ENCODE measurements at regions not wholly inside any gene's neighbourhood (a gene's known extent, or its start where the extent isn't known, plus 50 kb on each side); places are given as distances from the start of the nearest gene placed in this dataset.
A peak's percentile ranks its signal among the peaks of the same experiment; 100 is the strongest.

DNA sequence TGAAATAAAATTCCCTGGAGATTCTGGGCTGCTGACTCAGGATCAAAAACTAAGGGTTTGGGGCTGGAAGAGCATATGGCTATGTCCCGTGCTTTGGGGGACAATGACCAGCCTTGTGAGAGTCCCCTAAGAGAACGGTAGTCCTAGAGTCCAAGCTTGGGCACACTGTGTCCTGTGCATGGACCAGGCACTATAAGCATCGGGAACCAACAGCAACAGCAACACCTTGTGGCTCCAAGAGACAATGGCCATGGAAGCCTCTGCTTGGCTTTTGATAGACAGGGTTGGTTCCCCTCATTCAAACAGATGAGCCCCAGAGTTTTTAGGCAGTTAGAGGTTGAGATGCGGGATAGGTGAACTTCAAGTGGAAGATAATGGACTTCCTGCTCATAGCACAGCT lies 294.4 kb upstream of the CHAC2 start:
- Histone ChIP-seq H3K4me2 (ENCODE audit: control insufficient read depth, extremely low read depth, insufficient read depth, low read depth, low read length) (no peak overlapping the region), H3K36me3 (ENCODE audit: control insufficient read depth in 2 of 2, extremely low read depth in 1 of 2, insufficient read depth in 2 of 2, low read length in 2 of 2) (no peaks in the 10 kb centered on the region), H3K9me1 (ENCODE audit: control insufficient read depth, extremely low read depth, insufficient read depth, low read length) (no peaks in the 10 kb centered on the region), H3K27me3 (ENCODE audit: control insufficient read depth, extremely low read depth, insufficient read depth, low read length) (no peaks in the 10 kb centered on the region), H3K4me3 (ENCODE audit: control insufficient read depth in 2 of 3, extremely low read depth in 1 of 3, insufficient read depth in 2 of 3, low read depth in 1 of 3, low read length in 3 of 3) (no peak overlapping the region), H3K79me2 (ENCODE audit: control insufficient read depth, insufficient read depth, low read length) (no peaks in the 10 kb centered on the region), H3K9ac (ENCODE audit: control insufficient read depth, extremely low read depth, insufficient read depth, low read length) (no peak overlapping the region), H2AFZ (ENCODE audit: control insufficient read depth, low read length) (no peak overlapping the region), H3K27ac (ENCODE audit: control insufficient read depth, insufficient read depth, low read length) (no peak overlapping the region), H3K9me3 (ENCODE audit: control insufficient read depth, low read depth, low read length) (no peaks in the 10 kb centered on the region), H4K20me1 (ENCODE audit: control insufficient read depth, extremely low read depth, insufficient read depth, low read length) (no peaks in the 10 kb centered on the region), H3K4me1 (ENCODE audit: control insufficient read depth, extremely low read depth, insufficient read depth, low read length) (peaks cover 14% of the 10 kb centered on the region)
- no peak for FAIRE-seq
- no peak for DNase-seq (ENCODE audit: low read depth, low spot score)
- dilution Hi-C loops (cut with MboI; ENCODE audit: extremely low pct_ligation_motif_present, low sequenced_read_pairs), result no loop called here
- TF ChIP-seq EZH2 (IDR thresholded peaks at IDR 0.05; ENCODE audit: low read length), result no peak
- peak; percentile 28 to 61 (median 52) for TF ChIP-seq CTCF (optimal IDR thresholded peaks at IDR 0.05 in 1 of 3, IDR thresholded peaks at IDR 0.05 in 1 of 3, conservative IDR thresholded peaks at IDR 0.05 in 1 of 3; ENCODE audit: extremely low read depth in 1 of 3, insufficient read depth in 2 of 3, low read length in 3 of 3)

DNA sequence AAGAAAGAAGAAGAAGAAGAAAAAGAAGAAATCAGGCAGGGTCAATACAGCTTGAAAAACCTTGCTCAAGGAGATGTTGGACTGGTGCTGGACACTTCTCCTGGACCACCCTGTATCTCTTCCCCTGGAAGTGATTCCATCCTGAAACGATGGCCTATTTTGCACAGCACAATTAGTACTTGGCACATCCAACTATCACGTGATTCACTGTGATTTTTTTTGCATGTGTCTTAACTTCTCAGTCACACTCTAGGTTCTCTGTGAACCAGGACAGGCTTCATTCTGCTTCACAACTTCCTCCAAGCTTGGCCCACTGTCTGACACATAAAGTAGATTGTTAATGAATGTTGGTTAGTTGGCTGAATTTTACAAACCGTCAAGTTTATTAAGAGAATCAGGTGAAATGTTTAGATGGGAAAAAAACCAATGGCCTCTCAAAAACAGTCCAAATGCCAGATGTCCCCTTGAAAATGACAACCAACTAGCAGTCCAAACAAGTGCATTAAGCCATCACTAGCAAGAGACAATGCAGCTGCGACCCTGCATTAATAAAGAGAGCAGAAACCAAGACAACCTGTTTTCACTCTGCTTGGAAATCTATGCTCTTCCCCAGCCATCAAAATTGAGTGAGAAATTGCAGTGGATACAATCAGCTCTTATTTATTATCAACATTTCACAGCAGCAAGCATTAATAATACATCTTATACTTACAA lies 300.0 kb upstream of the CHAC2 start:
- Histone ChIP-seq H3K9me1 (ENCODE audit: control insufficient read depth, extremely low read depth, insufficient read depth, low read length) (no peaks in the 10 kb centered on the region), H3K36me3 (ENCODE audit: control insufficient read depth in 2 of 2, extremely low read depth in 1 of 2, insufficient read depth in 2 of 2, low read length in 2 of 2) (no peaks in the 10 kb centered on the region), H3K4me1 (ENCODE audit: control insufficient read depth, extremely low read depth, insufficient read depth, low read length) (no peaks in the 10 kb centered on the region), H3K27me3 (ENCODE audit: control insufficient read depth, extremely low read depth, insufficient read depth, low read length) (no peaks in the 10 kb centered on the region), H2AFZ (ENCODE audit: control insufficient read depth, low read length) (no peak overlapping the region), H3K9ac (ENCODE audit: control insufficient read depth, extremely low read depth, insufficient read depth, low read length) (no peak overlapping the region), H3K79me2 (ENCODE audit: control insufficient read depth, insufficient read depth, low read length) (no peaks in the 10 kb centered on the region), H4K20me1 (ENCODE audit: control insufficient read depth, extremely low read depth, insufficient read depth, low read length) (no peaks in the 10 kb centered on the region), H3K4me2 (ENCODE audit: control insufficient read depth, extremely low read depth, insufficient read depth, low read depth, low read length) (no peak overlapping the region), H3K4me3 (ENCODE audit: control insufficient read depth in 2 of 3, extremely low read depth in 1 of 3, insufficient read depth in 2 of 3, low read depth in 1 of 3, low read length in 3 of 3) (no peak overlapping the region), H3K9me3 (ENCODE audit: control insufficient read depth, low read depth, low read length) (no peaks in the 10 kb centered on the region), H3K27ac (ENCODE audit: control insufficient read depth, insufficient read depth, low read length) (no peak overlapping the region)
- TF ChIP-seq CTCF (optimal IDR thresholded peaks at IDR 0.05 in 1 of 3, IDR thresholded peaks at IDR 0.05 in 1 of 3, conservative IDR thresholded peaks at IDR 0.05 in 1 of 3; ENCODE audit: extremely low read depth in 1 of 3, insufficient read depth in 2 of 3, low read length in 3 of 3) (no peak), EZH2 (IDR thresholded peaks at IDR 0.05; ENCODE audit: low read length) (no peak)
- dilution Hi-C loops (cut with MboI; ENCODE audit: extremely low pct_ligation_motif_present, low sequenced_read_pairs), result no loop called here
- DNase-seq (ENCODE audit: low read depth, low spot score) (no peak), FAIRE-seq (no peak)
